Psoas muscle (tissue), 7 donors: ENCODE measurements at regions not wholly inside any gene's neighbourhood (a gene's known extent, or its start where the extent isn't known, plus 50 kb on each side); places are given as distances from the start of the nearest gene placed in this dataset.

Source experiments
- ATAC-seq, 4 donors: fragments of 200-7000 bp; cut with Tn5 transposase; one replicate each; pipeline ENCODE4 v1.9.1; 2020; ENCODE audit warnings: moderate library complexity in 3 of 4, mild to moderate bottlenecking in 2 of 4
- DNase-seq, 2 donors: peaks; one replicate each; pipeline ENCODE4 v3.0.0-alpha.2; 2020
- H3K27ac ChIP-seq: fragments of 200-600 bp; one replicate; pipeline ENCODE4 v1.8.0; 2022
- H3K27me3 ChIP-seq, 3 donors: fragments of 200-600 bp in 1 of 3; one replicate each; pipeline versions ENCODE4 v1.6.1 to v1.8.0; 2013 to 2022; ENCODE audit warnings: low read length in 2 of 3, mild to moderate bottlenecking in 2 of 3, moderate library complexity in 1 of 3; ENCODE audit not compliant: insufficient read depth in 3 of 3
- H3K36me3 ChIP-seq, 2 donors: fragments of 200-600 bp in 1 of 2; one replicate each; pipeline versions ENCODE4 v1.6.1 to v1.8.0; 2013 to 2022; ENCODE audit warnings: low read depth in 1 of 2, mild to moderate bottlenecking in 1 of 2, moderate library complexity in 1 of 2; ENCODE audit not compliant: insufficient read depth in 1 of 2
- H3K4me1 ChIP-seq: fragments of 200-600 bp; one replicate; pipeline ENCODE4 v1.8.0; 2022
- H3K4me3 ChIP-seq: fragments of 200-600 bp; one replicate; pipeline ENCODE4 v1.8.0; 2022; ENCODE audit warnings: mild to moderate bottlenecking
- H3K9me3 ChIP-seq: fragments of 200-600 bp; one replicate; pipeline ENCODE4 v1.8.0; 2022
- CTCF ChIP-seq: fragments of 200-600 bp; IDR thresholded peaks from one replicate; pipeline ENCODE4 v1.8.0; 2022; ENCODE audit warnings: antibody characterized with exemption
- WGBS, 3 donors: extraction: QIAGEN DNeasy Blood & Tissue Kit; methylation state at CpG; one replicate each; pipeline versions ENCODE4 v1.1.6 to v1.1.7; 2013; 5-methylcytosine and 5-hydroxymethylcytosine counted together
- intact Hi-C, 2 donors: fragments of 100-400 bp; cut with DNase I; formaldehyde crosslinking; loops; one replicate each; pipeline versions ENCODE4 v1.11.0 to v1.14.2; 2022
- donor health status: healthy with polysubstance abuse.
- donor health status: DM: no; HTN: no; CAD: no; lungs with moderate emphysema.
- donor health status: Bipolar disorder and iron deficiency.
- donor health status: healthy.
- donor health status: DM: yes; HTN: yes; CAD: no.
- donor health status: DM: no; HTN: no; CAD: no.
- donor health status: DM: yes; HTN: yes; CAD: no.

- DNase-seq (no peak), ATAC-seq (no peak)
- 61 to 73% (median 63%) methylated on average over 1 of the region's 1 CpG for WGBS, 3 donors
- Histone ChIP-seq H3K36me3 (no peaks in the 10 kb centered on the region), H3K4me1 (no peaks in the 10 kb centered on the region), H3K27me3 (no peaks in the 10 kb centered on the region), H3K27ac (no peak overlapping the region), H3K9me3 (no peaks in the 10 kb centered on the region), H3K4me3 (no peak overlapping the region)
- intact Hi-C loops, result no loop called here
- no peak for TF ChIP-seq CTCF
These were observed 335.0 kb upstream of the KCNH7 start for GRCh38 chr2:163173591-163173990.

GRCh38 chr2:163171786-163172530, 333.4 kb upstream of the KCNH7 start:
- 79 to 88% (median 85%) methylated on average over 2 of the region's 2 CpGs for WGBS, 3 donors
- no peaks in the 10 kb centered on the region for H3K27me3 ChIP-seq
- no peak overlapping the region for H3K4me3 ChIP-seq
- intact Hi-C loops, result no loop called here
- no peak for TF ChIP-seq CTCF
- DNase-seq, result no peak
- H3K9me3 ChIP-seq, result no peaks in the 10 kb centered on the region
- no peak overlapping the region for H3K27ac ChIP-seq
- no peaks in the 10 kb centered on the region for H3K4me1 ChIP-seq
- no peak for ATAC-seq
- no peaks in the 10 kb centered on the region for H3K36me3 ChIP-seq

GRCh38 chr2:163157891-163158496, 319.4 kb upstream of the KCNH7 start:
- no peak for TF ChIP-seq CTCF
- WGBS, 3 donors, result 90 to 100% (median 91%) methylated on average over 1 of the region's 1 CpG
- DNase-seq (no peak), ATAC-seq (no peak)
- intact Hi-C loops, result no loop called here
- H3K36me3 ChIP-seq, result no peaks in the 10 kb centered on the region
- no peaks in the 10 kb centered on the region for H3K4me1 ChIP-seq
- H3K27me3 ChIP-seq, result no peaks in the 10 kb centered on the region
- no peak overlapping the region for H3K27ac ChIP-seq
- H3K9me3 ChIP-seq, result no peaks in the 10 kb centered on the region
- no peak overlapping the region for H3K4me3 ChIP-seq

DNA sequence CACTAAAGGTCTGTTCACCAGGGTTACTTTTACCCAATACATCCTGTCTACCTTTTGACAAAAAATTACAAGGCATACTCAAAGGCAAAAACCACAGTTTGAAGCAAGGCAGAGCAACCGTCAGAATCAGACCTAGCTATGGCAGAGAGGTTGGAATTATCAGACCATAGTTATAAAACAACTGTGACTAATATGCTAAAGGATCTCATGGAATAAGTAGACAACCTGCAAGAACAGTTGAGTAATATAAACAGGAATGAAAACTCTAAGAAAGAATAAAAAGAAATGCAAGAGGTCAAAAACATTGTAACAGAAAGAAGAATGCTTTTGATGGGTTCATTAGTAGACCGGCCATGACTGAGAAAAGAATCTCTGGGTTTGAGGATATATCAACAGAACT, 318.8 kb upstream of the KCNH7 start:
- Histone ChIP-seq H3K27ac (no peak overlapping the region), H3K36me3 (no peaks in the 10 kb centered on the region), H3K4me3 (no peak overlapping the region), H3K9me3 (no peaks in the 10 kb centered on the region), H3K27me3 (no peaks in the 10 kb centered on the region), H3K4me1 (no peaks in the 10 kb centered on the region)
- intact Hi-C loops, result no loop called here
- DNase-seq (no peak), ATAC-seq (no peak)
- no peak for TF ChIP-seq CTCF
- WGBS, 3 donors, result 90 to 95% (median 90%) methylated on average over 2 of the region's 2 CpGs
